ENCODE measurements at regions not wholly inside any gene's neighbourhood (a gene's known extent, or its start where the extent isn't known, plus 50 kb on each side); places are given as distances from the start of the nearest gene placed in this dataset.

DNA sequence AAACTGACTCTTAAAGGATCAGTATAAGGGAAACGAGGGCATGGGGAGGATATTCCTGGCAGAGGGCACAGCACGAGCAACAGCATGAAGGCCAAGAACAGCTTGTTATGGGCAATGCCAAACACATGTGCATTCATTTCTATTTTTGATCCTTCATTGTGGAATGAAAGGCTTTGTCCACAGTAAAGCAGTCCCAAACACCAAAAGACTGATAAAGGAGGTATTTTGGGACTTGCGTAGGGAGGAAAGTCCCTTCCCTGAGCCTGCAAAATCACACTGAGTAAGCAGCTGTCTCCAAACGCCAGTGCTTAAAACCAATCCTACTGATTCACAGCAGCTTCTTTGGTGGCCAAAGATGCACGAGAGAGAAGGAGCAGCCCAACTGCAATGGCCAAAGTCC lies 138.2 kb downstream of the UNC5CL start:
- H3K4me1 Mint-ChIP-seq, result peaks cover 10% of the 10 kb centered on the region
- H3K4me3 Mint-ChIP-seq, result peak overlapping the region in 1 of 3 experiments; percentile 43
- no peak overlapping the region for H3K27ac Mint-ChIP-seq
- H3K36me3 Mint-ChIP-seq (ENCODE audit: low read depth), result no peaks in the 10 kb centered on the region
- peaks cover 10% of the 10 kb centered on the region for H3K27me3 Mint-ChIP-seq (ENCODE audit: low read depth)
- no peaks in the 10 kb centered on the region for H3K9me3 Mint-ChIP-seq
- TF ChIP-seq, protein P1, sequence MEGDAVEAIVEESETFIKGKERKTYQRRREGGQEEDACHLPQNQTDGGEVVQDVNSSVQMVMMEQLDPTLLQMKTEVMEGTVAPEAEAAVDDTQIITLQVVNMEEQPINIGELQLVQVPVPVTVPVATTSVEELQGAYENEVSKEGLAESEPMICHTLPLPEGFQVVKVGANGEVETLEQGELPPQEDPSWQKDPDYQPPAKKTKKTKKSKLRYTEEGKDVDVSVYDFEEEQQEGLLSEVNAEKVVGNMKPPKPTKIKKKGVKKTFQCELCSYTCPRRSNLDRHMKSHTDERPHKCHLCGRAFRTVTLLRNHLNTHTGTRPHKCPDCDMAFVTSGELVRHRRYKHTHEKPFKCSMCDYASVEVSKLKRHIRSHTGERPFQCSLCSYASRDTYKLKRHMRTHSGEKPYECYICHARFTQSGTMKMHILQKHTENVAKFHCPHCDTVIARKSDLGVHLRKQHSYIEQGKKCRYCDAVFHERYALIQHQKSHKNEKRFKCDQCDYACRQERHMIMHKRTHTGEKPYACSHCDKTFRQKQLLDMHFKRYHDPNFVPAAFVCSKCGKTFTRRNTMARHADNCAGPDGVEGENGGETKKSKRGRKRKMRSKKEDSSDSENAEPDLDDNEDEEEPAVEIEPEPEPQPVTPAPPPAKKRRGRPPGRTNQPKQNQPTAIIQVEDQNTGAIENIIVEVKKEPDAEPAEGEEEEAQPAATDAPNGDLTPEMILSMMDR (IDR thresholded peaks at IDR 0.05; ENCODE audit: unreplicated experiment in 3 of 3), result no peak

DNA sequence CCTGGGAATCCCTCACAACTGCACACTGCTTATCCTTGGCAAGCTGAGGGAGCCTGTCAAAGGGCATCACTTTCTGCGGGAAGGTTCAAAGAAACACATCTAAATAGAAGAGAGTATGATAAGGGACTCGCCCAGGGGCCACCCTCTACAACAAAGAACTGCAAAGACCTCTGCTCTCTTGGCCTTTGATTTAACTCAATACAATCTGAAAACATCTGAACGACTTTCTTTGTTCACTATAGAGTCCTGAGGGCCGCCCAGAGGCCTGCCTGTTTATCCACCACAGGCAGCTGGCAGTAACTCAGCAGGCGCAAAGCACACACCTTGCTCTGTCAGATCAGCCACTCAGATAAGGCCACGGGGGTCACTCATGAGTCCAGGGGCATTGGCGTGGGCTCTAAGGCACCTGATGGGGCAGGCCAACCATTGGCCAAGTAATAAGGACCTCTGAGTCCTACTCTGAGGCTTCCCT lies 139.3 kb downstream of the UNC5CL start:
- no peaks in the 10 kb centered on the region for H3K9me3 Mint-ChIP-seq
- peaks cover 10% of the 10 kb centered on the region for H3K4me1 Mint-ChIP-seq
- H3K36me3 Mint-ChIP-seq (ENCODE audit: low read depth), result no peaks in the 10 kb centered on the region
- H3K27ac Mint-ChIP-seq, result no peak overlapping the region
- H3K27me3 Mint-ChIP-seq (ENCODE audit: low read depth), result peaks cover 10% of the 10 kb centered on the region
- TF ChIP-seq, protein P1 (IDR thresholded peaks at IDR 0.05; ENCODE audit: unreplicated experiment in 3 of 3), result no peak
- H3K4me3 Mint-ChIP-seq, result no peak overlapping the region

DNA sequence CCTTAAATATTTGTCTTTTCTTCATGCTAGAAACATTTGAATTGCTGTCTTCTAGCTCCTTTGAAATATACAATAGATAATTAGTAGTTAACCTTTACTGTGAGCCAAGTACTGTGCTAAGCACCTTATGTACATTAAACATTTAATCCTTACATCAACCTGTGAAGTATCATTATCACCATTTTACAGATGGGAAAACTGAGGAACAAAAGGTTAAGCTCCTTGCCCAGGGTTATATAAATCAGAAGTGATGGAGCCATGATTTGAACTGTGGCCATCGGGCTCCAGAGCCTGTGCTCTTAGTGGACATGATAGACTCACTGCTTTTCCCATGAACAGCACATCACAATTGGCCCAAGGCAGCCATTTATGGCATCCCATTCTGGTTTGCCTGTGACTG lies 140.9 kb downstream of the UNC5CL start:
- no peak overlapping the region for H3K4me3 Mint-ChIP-seq
- H3K4me1 Mint-ChIP-seq, result peaks cover 16% of the 10 kb centered on the region
- H3K36me3 Mint-ChIP-seq (ENCODE audit: low read depth), result no peaks in the 10 kb centered on the region
- TF ChIP-seq, protein P1 (IDR thresholded peaks at IDR 0.05; ENCODE audit: unreplicated experiment in 3 of 3), result no peak
- H3K27ac Mint-ChIP-seq, result no peak overlapping the region
- H3K27me3 Mint-ChIP-seq (ENCODE audit: low read depth), result peaks cover 13% of the 10 kb centered on the region
- no peaks in the 10 kb centered on the region for H3K9me3 Mint-ChIP-seq

DNA sequence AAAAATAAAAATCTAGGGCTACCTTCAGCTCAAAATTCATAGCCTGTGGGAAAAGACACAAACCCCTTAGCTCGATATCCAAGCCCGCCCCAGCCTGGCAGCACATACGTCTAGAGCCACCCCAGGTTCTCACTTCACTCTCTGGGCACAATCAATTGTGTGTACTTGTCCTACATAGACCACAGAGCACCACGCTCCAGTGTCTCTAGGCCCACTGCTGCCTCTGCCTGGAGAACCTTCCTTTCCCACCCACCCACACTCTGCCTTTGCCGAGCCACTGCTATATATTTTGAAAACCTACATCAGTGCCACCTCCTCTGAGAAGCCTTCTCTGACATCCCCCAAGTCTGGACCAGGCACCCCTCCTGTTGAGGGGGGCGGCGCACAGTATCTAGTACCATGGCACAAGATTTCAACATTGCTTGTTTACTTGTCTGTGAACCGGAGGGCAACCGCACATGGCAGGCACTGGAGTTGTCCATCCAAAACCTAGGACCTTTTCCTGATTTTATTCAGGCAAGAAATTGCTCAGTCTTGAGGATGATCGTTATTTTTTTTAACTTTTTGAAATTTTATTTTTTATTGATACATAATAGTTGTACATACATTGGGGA lies 141.5 kb downstream of the UNC5CL start:
- H3K4me3 Mint-ChIP-seq, result no peak overlapping the region
- peaks cover 14% of the 10 kb centered on the region for H3K27me3 Mint-ChIP-seq (ENCODE audit: low read depth)

DNA sequence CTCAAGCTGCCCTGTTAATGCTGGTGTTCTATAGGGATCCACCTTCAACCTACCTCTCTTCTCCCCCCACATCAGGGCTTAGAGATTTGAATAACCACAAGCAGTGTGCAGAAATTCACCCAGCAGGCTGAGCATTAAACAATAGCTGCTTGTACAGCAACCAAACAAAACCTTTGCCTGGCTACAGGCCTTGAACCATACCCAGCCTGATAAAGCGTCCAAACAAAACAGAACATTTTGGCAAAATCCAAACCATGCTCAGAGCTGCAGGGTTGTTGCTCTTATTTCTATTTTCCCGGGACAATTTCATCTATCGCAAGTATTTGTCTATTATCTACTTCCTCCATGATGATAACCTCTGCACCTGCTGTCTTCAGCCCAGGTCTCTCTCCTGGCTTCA lies 142.3 kb downstream of the UNC5CL start:
- no peaks in the 10 kb centered on the region for H3K36me3 Mint-ChIP-seq (ENCODE audit: low read depth)
- TF ChIP-seq, protein P1 (IDR thresholded peaks at IDR 0.05; ENCODE audit: unreplicated experiment in 3 of 3), result no peak
- H3K27me3 Mint-ChIP-seq (ENCODE audit: low read depth), result peaks cover 20% of the 10 kb centered on the region
- no peak overlapping the region for H3K4me3 Mint-ChIP-seq
- H3K4me1 Mint-ChIP-seq, result peaks cover 16% of the 10 kb centered on the region
- no peak overlapping the region for H3K27ac Mint-ChIP-seq
- no peaks in the 10 kb centered on the region for H3K9me3 Mint-ChIP-seq

More for the DNA sequence above, 141.5 kb downstream of the UNC5CL start:
- TF ChIP-seq, protein P1 (IDR thresholded peaks at IDR 0.05; ENCODE audit: unreplicated experiment in 3 of 3), result no peak
- no peaks in the 10 kb centered on the region for H3K36me3 Mint-ChIP-seq (ENCODE audit: low read depth)
- no peak overlapping the region for H3K27ac Mint-ChIP-seq
- H3K9me3 Mint-ChIP-seq, result no peaks in the 10 kb centered on the region
- peaks cover 16% of the 10 kb centered on the region for H3K4me1 Mint-ChIP-seq
